Keratinocyte (primary cell): ENCODE measurements at regions not wholly inside any gene's neighbourhood (a gene's known extent, or its start where the extent isn't known, plus 50 kb on each side); places are given as distances from the start of the nearest gene placed in this dataset.

Experiments used
- DNase-seq: peaks from one replicate; pipeline ENCODE4 v3.0.0-alpha.2; 2011; ENCODE audit warnings: low read depth, missing footprints, low spot score
- FAIRE-seq: peaks from 2 replicates; lab custom pipeline; 2011; peaks lifted over from hg19 to GRCh38; lab: Jason Lieb, UNC
- H2AFZ ChIP-seq: 2 replicates; pipeline ENCODE4 v1.6.0; 2012; ENCODE audit warnings: low read length, control low read depth, inconsistent platforms; ENCODE audit not compliant: control insufficient read depth
- H3K27ac ChIP-seq: 2 replicates; pipeline ENCODE4 v1.5.1; 2011; ENCODE audit warnings: low read length; ENCODE audit not compliant: control insufficient read depth, insufficient read depth
- H3K27me3 ChIP-seq: 3 replicates; pipeline ENCODE4 v1.6.0; 2011; ENCODE audit warnings: low read length; ENCODE audit not compliant: control insufficient read depth, insufficient read depth; ENCODE audit errors: extremely low read depth
- H3K36me3 ChIP-seq, 2 experiments: 2 replicates in 1 of 2; 3 replicates in 1 of 2; pipeline ENCODE4 v1.5.1; 2011; ENCODE audit warnings: low read length in 2 of 2, mild to moderate bottlenecking in 1 of 2; ENCODE audit not compliant: control insufficient read depth in 2 of 2, insufficient read depth in 2 of 2; ENCODE audit errors: extremely low read depth in 1 of 2
- H3K4me1 ChIP-seq: 3 replicates; pipeline ENCODE4 v1.5.1; 2011; ENCODE audit warnings: low read length; ENCODE audit not compliant: control insufficient read depth, insufficient read depth; ENCODE audit errors: extremely low read depth
- H3K4me2 ChIP-seq: 3 replicates; pipeline ENCODE4 v1.6.0; 2011; ENCODE audit warnings: low read depth, low read length; ENCODE audit not compliant: control insufficient read depth, insufficient read depth; ENCODE audit errors: extremely low read depth
- H3K4me3 ChIP-seq, 3 experiments: fragments of 200-600 bp in 1 of 3; sonication (generic) in 1 of 3; 2 replicates in 2 of 3; 3 replicates in 1 of 3; pipeline ENCODE4 v1.5.1; 2011 to 2016; ENCODE audit warnings: low read length in 3 of 3, mild to moderate bottlenecking in 3 of 3, control low read depth in 2 of 3, inconsistent platforms in 1 of 3, low read depth in 1 of 3, mixed read lengths in 1 of 3, mixed run types in 1 of 3, moderate library complexity in 1 of 3; ENCODE audit not compliant: control insufficient read depth in 2 of 3, insufficient read depth in 2 of 3; ENCODE audit errors: extremely low read depth in 1 of 3
- H3K79me2 ChIP-seq: 2 replicates; pipeline ENCODE4 v1.6.0; 2012; ENCODE audit warnings: low read length; ENCODE audit not compliant: control insufficient read depth, insufficient read depth
- H3K9ac ChIP-seq: 3 replicates; pipeline ENCODE4 v1.6.0; 2011; ENCODE audit warnings: low read length; ENCODE audit not compliant: control insufficient read depth, insufficient read depth; ENCODE audit errors: extremely low read depth
- H3K9me1 ChIP-seq: 3 replicates; pipeline ENCODE4 v1.6.0; 2011; ENCODE audit warnings: low read length; ENCODE audit not compliant: control insufficient read depth, insufficient read depth; ENCODE audit errors: extremely low read depth
- H3K9me3 ChIP-seq: 2 replicates; pipeline ENCODE4 v1.5.1; 2012; ENCODE audit warnings: low read depth, low read length; ENCODE audit not compliant: control insufficient read depth
- H4K20me1 ChIP-seq: 3 replicates; pipeline ENCODE4 v1.6.0; 2011; ENCODE audit warnings: low read length; ENCODE audit not compliant: control insufficient read depth, insufficient read depth; ENCODE audit errors: extremely low read depth
- EZH2 ChIP-seq: IDR thresholded peaks from one replicate; pipeline ENCODE4 v1.6.1; 2012; ENCODE audit warnings: inconsistent platforms, mild to moderate bottlenecking, low read length, moderate library complexity
- dilution Hi-C: fragments of 300-500 bp; cut with MboI; formaldehyde crosslinking; loops from one replicate; pipeline ENCODE4 v1.7.0; 2020; ENCODE audit warnings: low sequenced_read_pairs; ENCODE audit not compliant: extremely low pct_ligation_motif_present
- TF ChIP-seq, protein P1 (sequence below), 3 experiments: IDR thresholded peaks in 1 of 3; conservative IDR thresholded peaks in 1 of 3; optimal IDR thresholded peaks in 1 of 3; 2 replicates in 2 of 3; 3 replicates in 1 of 3; pipeline versions ENCODE3 to v1.5.1; 2011; ENCODE audit warnings: low read length in 3 of 3, mild to moderate bottlenecking in 3 of 3, moderate library complexity in 2 of 3, control low read depth in 1 of 3, inconsistent platforms in 1 of 3; ENCODE audit not compliant: insufficient read depth in 2 of 3; ENCODE audit errors: extremely low read depth in 1 of 3

- H3K36me3 ChIP-seq: no peaks in the 10 kb centered on the region
- H3K27ac ChIP-seq: no peak overlapping the region
- no peak overlapping the region for H3K9ac ChIP-seq
- DNase-seq (no peak), FAIRE-seq (no peak)
- dilution Hi-C loops: no loop called here
- H3K9me3 ChIP-seq: no peaks in the 10 kb centered on the region
- H3K79me2 ChIP-seq: no peaks in the 10 kb centered on the region
- no peak overlapping the region for H3K4me2 ChIP-seq
- H3K4me1 ChIP-seq: no peaks in the 10 kb centered on the region
- H3K27me3 ChIP-seq: no peaks in the 10 kb centered on the region
- no peaks in the 10 kb centered on the region for H3K9me1 ChIP-seq
- no peaks in the 10 kb centered on the region for H4K20me1 ChIP-seq
- no peak overlapping the region for H2AFZ ChIP-seq
- TF ChIP-seq, protein P1, sequence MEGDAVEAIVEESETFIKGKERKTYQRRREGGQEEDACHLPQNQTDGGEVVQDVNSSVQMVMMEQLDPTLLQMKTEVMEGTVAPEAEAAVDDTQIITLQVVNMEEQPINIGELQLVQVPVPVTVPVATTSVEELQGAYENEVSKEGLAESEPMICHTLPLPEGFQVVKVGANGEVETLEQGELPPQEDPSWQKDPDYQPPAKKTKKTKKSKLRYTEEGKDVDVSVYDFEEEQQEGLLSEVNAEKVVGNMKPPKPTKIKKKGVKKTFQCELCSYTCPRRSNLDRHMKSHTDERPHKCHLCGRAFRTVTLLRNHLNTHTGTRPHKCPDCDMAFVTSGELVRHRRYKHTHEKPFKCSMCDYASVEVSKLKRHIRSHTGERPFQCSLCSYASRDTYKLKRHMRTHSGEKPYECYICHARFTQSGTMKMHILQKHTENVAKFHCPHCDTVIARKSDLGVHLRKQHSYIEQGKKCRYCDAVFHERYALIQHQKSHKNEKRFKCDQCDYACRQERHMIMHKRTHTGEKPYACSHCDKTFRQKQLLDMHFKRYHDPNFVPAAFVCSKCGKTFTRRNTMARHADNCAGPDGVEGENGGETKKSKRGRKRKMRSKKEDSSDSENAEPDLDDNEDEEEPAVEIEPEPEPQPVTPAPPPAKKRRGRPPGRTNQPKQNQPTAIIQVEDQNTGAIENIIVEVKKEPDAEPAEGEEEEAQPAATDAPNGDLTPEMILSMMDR (optimal IDR thresholded peaks at IDR 0.05 in 1 of 3, IDR thresholded peaks at IDR 0.05 in 1 of 3, conservative IDR thresholded peaks at IDR 0.05 in 1 of 3; ENCODE audit: extremely low read depth in 1 of 3, insufficient read depth in 2 of 3, low read length in 3 of 3): no peak
- TF ChIP-seq EZH2: no peak
- H3K4me3 ChIP-seq: no peak overlapping the region
These were observed 149.5 kb upstream of the MON1B start for GRCh38 chr16:77041468-77041867.

DNA sequence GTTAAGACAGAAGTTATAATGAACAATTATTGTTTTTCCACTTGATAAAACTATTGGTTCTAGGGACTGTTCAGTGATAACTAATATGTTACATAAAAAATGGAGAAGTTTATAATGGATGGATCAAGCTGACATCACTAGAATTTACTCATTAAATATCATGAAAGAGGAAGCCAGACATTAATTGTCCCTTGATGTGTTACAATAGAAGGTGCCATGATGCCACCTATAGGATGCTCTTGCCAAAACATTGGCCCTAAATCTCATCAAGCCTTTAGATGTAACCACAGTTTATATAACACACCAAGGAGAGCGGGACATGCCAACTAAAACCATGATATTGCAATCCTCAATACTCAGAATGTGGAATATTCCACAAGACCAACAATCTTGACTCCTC, 147.9 kb upstream of the MON1B start:
- H3K27ac ChIP-seq: no peak overlapping the region
- no peaks in the 10 kb centered on the region for H3K27me3 ChIP-seq
- no peaks in the 10 kb centered on the region for H3K9me3 ChIP-seq
- H3K9me1 ChIP-seq: no peaks in the 10 kb centered on the region
- no peak overlapping the region for H3K4me3 ChIP-seq
- H2AFZ ChIP-seq: no peak overlapping the region
- H3K4me2 ChIP-seq: no peak overlapping the region
- dilution Hi-C loops: no loop called here
- H3K9ac ChIP-seq: no peak overlapping the region
- H3K4me1 ChIP-seq: no peaks in the 10 kb centered on the region
- H3K79me2 ChIP-seq: no peaks in the 10 kb centered on the region
- FAIRE-seq (no peak), DNase-seq (no peak)
- H3K36me3 ChIP-seq: no peaks in the 10 kb centered on the region
- no peaks in the 10 kb centered on the region for H4K20me1 ChIP-seq
- TF ChIP-seq EZH2: no peak
- TF ChIP-seq, protein P1 (optimal IDR thresholded peaks at IDR 0.05 in 1 of 3, IDR thresholded peaks at IDR 0.05 in 1 of 3, conservative IDR thresholded peaks at IDR 0.05 in 1 of 3; ENCODE audit: extremely low read depth in 1 of 3, insufficient read depth in 2 of 3, low read length in 3 of 3): no peak
